Vagina (tissue), 2 donors: ENCODE measurements at regions not wholly inside any gene's neighbourhood (a gene's known extent, or its start where the extent isn't known, plus 50 kb on each side); places are given as distances from the start of the nearest gene placed in this dataset.
A peak's percentile ranks its signal among the peaks of the same experiment; 100 is the strongest.

Experiments
- DNase-seq, 2 donors: peaks; one replicate each; pipeline ENCODE4 v3.0.0-alpha.2; 2017; ENCODE audit errors: extremely low spot score in 2 of 2
- H3K27ac ChIP-seq: fragments of 200-600 bp; sonication (generic); one replicate; pipeline ENCODE4 v1.5.1; 2019
- H3K27me3 ChIP-seq: fragments of 200-600 bp; sonication (generic); one replicate; pipeline ENCODE4 v1.5.1; 2019
- H3K36me3 ChIP-seq, 2 donors: fragments of 200-600 bp; sonication (generic); one replicate each; pipeline ENCODE4 v1.5.1; 2017 to 2019
- H3K4me1 ChIP-seq: fragments of 200-600 bp; sonication (generic); one replicate; pipeline ENCODE4 v1.5.1; 2019
- H3K4me3 ChIP-seq, 2 donors: fragments of 200-600 bp; sonication (generic); 1 replicate in 1 of 2; 2 replicates in 1 of 2; pipeline ENCODE4 v1.5.1; 2016 to 2019
- H3K9me3 ChIP-seq: fragments of 200-600 bp; sonication (generic); one replicate; pipeline ENCODE4 v1.5.1; 2019
- CTCF ChIP-seq, 3 experiments: fragments of 450-650 bp in 2 of 3; fragments of 200-600 bp in 1 of 3; sonication (generic) in 1 of 3; IDR thresholded peaks; one replicate each; pipeline ENCODE4 v1.5.1; 2017 to 2019; ENCODE audit warnings: antibody characterized with exemption in 3 of 3, mild to moderate bottlenecking in 2 of 3, moderate library complexity in 2 of 3
- POLR2A ChIP-seq, 2 donors: fragments of 450-650 bp; IDR thresholded peaks; one replicate each; pipeline ENCODE4 v1.6.1; 2017; ENCODE audit warnings: antibody characterized with exemption in 2 of 2, mild to moderate bottlenecking in 2 of 2, moderate library complexity in 2 of 2
- POLR2AphosphoS5 ChIP-seq, 2 donors: sonication (generic); formaldehyde crosslinking; IDR thresholded peaks; one replicate each; pipeline ENCODE4 v1.9.0; 2017; ENCODE audit warnings: antibody characterized with exemption in 2 of 2, mild to moderate bottlenecking in 2 of 2, low read depth in 1 of 2; ENCODE audit not compliant: insufficient read depth in 1 of 2
- intact Hi-C: fragments of 100-400 bp; cut with DNase I; formaldehyde crosslinking; loops from one replicate; pipeline ENCODE4 v1.15.1; 2023

- TF ChIP-seq POLR2A (IDR thresholded peaks at IDR 0.05) (no peak), CTCF (IDR thresholded peaks at IDR 0.05) (no peak)
- DNase-seq: no peak
- H3K27ac ChIP-seq: no peak overlapping the region
- no peaks in the 10 kb centered on the region for H3K4me1 ChIP-seq
- H3K4me3 ChIP-seq: no peak overlapping the region
- no peaks in the 10 kb centered on the region for H3K27me3 ChIP-seq
- intact Hi-C loops: no loop called here
- H3K36me3 ChIP-seq: no peaks in the 10 kb centered on the region
- no peaks in the 10 kb centered on the region for H3K9me3 ChIP-seq
These were observed 807.2 kb downstream of the BCL11A start for GRCh38 chr2:59746291-59746690.

- no peaks in the 10 kb centered on the region for H3K9me3 ChIP-seq
- no peaks in the 10 kb centered on the region for H3K36me3 ChIP-seq
- no peak overlapping the region for H3K4me3 ChIP-seq
- DNase-seq: no peak
- no peak overlapping the region for H3K27ac ChIP-seq
- intact Hi-C loops: no loop called here
- peak in 1 of 2 donors; percentile 15 for TF ChIP-seq POLR2AphosphoS5 (IDR thresholded peaks at IDR 0.05; ENCODE audit: insufficient read depth in 1 of 2, low read depth in 1 of 2)
- no peak for TF ChIP-seq CTCF (IDR thresholded peaks at IDR 0.05)
- TF ChIP-seq POLR2A (IDR thresholded peaks at IDR 0.05): no peak
- H3K27me3 ChIP-seq: no peaks in the 10 kb centered on the region
- no peaks in the 10 kb centered on the region for H3K4me1 ChIP-seq
These were observed 808.4 kb downstream of the BCL11A start for GRCh38 chr2:59745085-59745484.

GRCh38 chr2:59744436-59744835, 809.0 kb downstream of the BCL11A start:
- Histone ChIP-seq H3K4me3 (no peak overlapping the region), H3K4me1 (no peaks in the 10 kb centered on the region), H3K27ac (no peak overlapping the region), H3K27me3 (no peaks in the 10 kb centered on the region), H3K36me3 (no peaks in the 10 kb centered on the region), H3K9me3 (no peaks in the 10 kb centered on the region)
- intact Hi-C loops: no loop called here
- no peak for DNase-seq
- TF ChIP-seq CTCF (IDR thresholded peaks at IDR 0.05) (no peak), POLR2A (IDR thresholded peaks at IDR 0.05) (no peak)

- Histone ChIP-seq H3K4me1 (no peaks in the 10 kb centered on the region), H3K36me3 (no peaks in the 10 kb centered on the region), H3K9me3 (no peaks in the 10 kb centered on the region), H3K4me3 (no peak overlapping the region), H3K27ac (no peak overlapping the region), H3K27me3 (no peaks in the 10 kb centered on the region)
- TF ChIP-seq POLR2A (IDR thresholded peaks at IDR 0.05) (no peak), POLR2AphosphoS5 (IDR thresholded peaks at IDR 0.05; ENCODE audit: insufficient read depth in 1 of 2, low read depth in 1 of 2) (no peak), CTCF (IDR thresholded peaks at IDR 0.05) (no peak)
- intact Hi-C loops: no loop called here
- DNase-seq: no peak
These were observed 811.6 kb downstream of the BCL11A start for GRCh38 chr2:59741840-59742239.

GRCh38 chr2:59739166-59739565, 814.3 kb downstream of the BCL11A start:
- DNase-seq: no peak
- Histone ChIP-seq H3K27ac (no peak overlapping the region), H3K4me1 (no peaks in the 10 kb centered on the region), H3K36me3 (no peaks in the 10 kb centered on the region), H3K9me3 (no peaks in the 10 kb centered on the region), H3K4me3 (no peak overlapping the region), H3K27me3 (no peaks in the 10 kb centered on the region)
- no peak for TF ChIP-seq POLR2AphosphoS5 (IDR thresholded peaks at IDR 0.05; ENCODE audit: insufficient read depth in 1 of 2, low read depth in 1 of 2)
- no peak for TF ChIP-seq POLR2A (IDR thresholded peaks at IDR 0.05)
- no peak for TF ChIP-seq CTCF (IDR thresholded peaks at IDR 0.05)
- intact Hi-C loops: no loop called here
